IMR-90 (cell line): ENCODE measurements at regions not wholly inside any gene's neighbourhood (a gene's known extent, or its start where the extent isn't known, plus 50 kb on each side); places are given as distances from the start of the nearest gene placed in this dataset.

Source experiments
- ATAC-seq: fragments of 200-7000 bp; cut with Tn5 transposase; 2 replicates; pipeline ENCODE4 v1.9.1; 2020; ENCODE audit warnings: low read depth, mild to moderate bottlenecking, moderate library complexity
- BruUV-seq: library from RNA; stranded (reverse); fragments of 400-500 nt; replicated peaks from 2 replicates; lab custom pipeline; 2021; lab: Mats Ljungman, UMichigan
- CTCF ChIA-PET: fragments of 300-600 bp; formaldehyde crosslinking; extraction: SDS; loops from one replicate; lab custom pipeline; 2021; ENCODE audit warnings: antibody characterized with exemption; lab: Yijun Ruan, JAX
- POLR2A ChIA-PET: fragments of 300-600 bp; sonication (Branson Sonifier 250); formaldehyde crosslinking; loops from one replicate; lab custom pipeline; 2022; ENCODE audit warnings: antibody characterized with exemption; ENCODE audit not compliant: unreplicated experiment; lab: Charles Lee
- DNase-seq: peaks from one replicate; pipeline ENCODE4 v3.0.0; 2013
- H2AFZ ChIP-seq: replicated peaks from 2 replicates; pipeline ENCODE3; 2013; ENCODE audit warnings: low read length, mild to moderate bottlenecking; ENCODE audit not compliant: poor library complexity
- H2AK5ac ChIP-seq: 2 replicates; pipeline ENCODE4 v1.6.1; 2013; ENCODE audit warnings: low read depth, low read length, inconsistent platforms
- H2AK9ac ChIP-seq: replicated peaks from 2 replicates; pipeline ENCODE3; 2013; ENCODE audit warnings: mild to moderate bottlenecking, low read depth, low read length, moderate library complexity; ENCODE audit not compliant: poor library complexity
- H2BK120ac ChIP-seq: 2 replicates; pipeline ENCODE4 v1.6.1; 2013; ENCODE audit warnings: low read depth, low read length, inconsistent platforms
- H2BK15ac ChIP-seq: 3 replicates; pipeline ENCODE4 v1.6.1; 2013; ENCODE audit warnings: low read depth, low read length, inconsistent platforms
- H2BK20ac ChIP-seq: 2 replicates; pipeline ENCODE4 v1.6.1; 2013; ENCODE audit warnings: low read depth, mild to moderate bottlenecking, inconsistent platforms, low read length, moderate library complexity
- H2BK5ac ChIP-seq: 2 replicates; pipeline ENCODE4 v1.6.1; 2013; ENCODE audit warnings: mild to moderate bottlenecking, low read depth, low read length, inconsistent platforms; ENCODE audit not compliant: poor library complexity, severe bottlenecking
- H3K14ac ChIP-seq: replicated peaks from 2 replicates; pipeline ENCODE4 v1.6.1; 2013; ENCODE audit warnings: low read depth, low read length, inconsistent platforms
- H3K18ac ChIP-seq: 2 replicates; pipeline ENCODE4 v1.6.1; 2013; ENCODE audit warnings: low read depth, low read length, control low read depth
- H3K23ac ChIP-seq: 2 replicates; pipeline ENCODE4 v1.6.1; 2013; ENCODE audit warnings: low read depth, low read length, inconsistent platforms
- H3K27ac ChIP-seq: 2 replicates; pipeline ENCODE4 v1.5.1; 2013; ENCODE audit warnings: mild to moderate bottlenecking, control low read depth, low read length; ENCODE audit not compliant: insufficient read depth
- H3K27me3 ChIP-seq: 2 replicates; pipeline ENCODE4 v1.6.1; 2013; ENCODE audit warnings: low read length; ENCODE audit not compliant: control insufficient read depth, insufficient read depth
- H3K36me3 ChIP-seq: 2 replicates; pipeline ENCODE4 v1.6.1; 2013; ENCODE audit warnings: low read length, mixed read lengths; ENCODE audit not compliant: control insufficient read depth, insufficient read depth
- H3K4ac ChIP-seq: 2 replicates; pipeline ENCODE4 v1.6.1; 2013; ENCODE audit warnings: low read depth, low read length, inconsistent platforms
- H3K4me1 ChIP-seq: 2 replicates; pipeline ENCODE4 v1.6.1; 2013; ENCODE audit warnings: low read length, mixed read lengths; ENCODE audit not compliant: control insufficient read depth, insufficient read depth
- H3K4me2 ChIP-seq: 2 replicates; pipeline ENCODE4 v1.6.1; 2013; ENCODE audit warnings: low read depth, mild to moderate bottlenecking, control low read depth, low read length, moderate library complexity
- H3K4me3 ChIP-seq: 2 replicates; pipeline ENCODE4 v1.5.1; 2013; ENCODE audit warnings: low read depth, mild to moderate bottlenecking, control low read depth, low read length, moderate library complexity; ENCODE audit not compliant: insufficient read depth
- H3K56ac ChIP-seq: 2 replicates; pipeline ENCODE4 v1.6.1; 2013; ENCODE audit warnings: low read length, inconsistent platforms; ENCODE audit not compliant: insufficient read depth; ENCODE audit errors: extremely low read depth
- H3K79me1 ChIP-seq, 2 experiments: 2 replicates each; pipeline ENCODE4 v1.6.1; 2013; ENCODE audit warnings: low read length in 2 of 2, inconsistent platforms in 1 of 2, low read depth in 1 of 2
- H3K9ac ChIP-seq: 2 replicates; pipeline ENCODE4 v1.6.1; 2013; ENCODE audit warnings: low read depth, low read length, control low read depth
- H3K9me1 ChIP-seq: 2 replicates; pipeline ENCODE4 v1.6.1; 2013; ENCODE audit warnings: low read length, inconsistent platforms; ENCODE audit not compliant: insufficient read depth
- H3K9me3 ChIP-seq: 2 replicates; pipeline ENCODE4 v1.6.1; 2013; ENCODE audit warnings: low read length; ENCODE audit not compliant: control insufficient read depth, insufficient read depth
- H4K20me1 ChIP-seq: 2 replicates; pipeline ENCODE4 v1.6.1; 2013; ENCODE audit warnings: low read length, inconsistent platforms; ENCODE audit not compliant: insufficient read depth
- H4K5ac ChIP-seq: 2 replicates; pipeline ENCODE4 v1.6.1; 2013; ENCODE audit warnings: mild to moderate bottlenecking, low read depth, low read length, control low read depth
- H4K8ac ChIP-seq, 2 experiments: 2 replicates each; pipeline ENCODE4 v1.6.1; 2013; ENCODE audit warnings: low read depth in 2 of 2, low read length in 2 of 2, control low read depth in 1 of 2, inconsistent platforms in 1 of 2
- H4K91ac ChIP-seq: 2 replicates; pipeline ENCODE4 v1.6.1; 2013; ENCODE audit warnings: low read depth, low read length, inconsistent platforms; ENCODE audit not compliant: insufficient read depth
- BHLHE40 ChIP-seq: fragments of 150-350 bp; IDR thresholded peaks from 2 replicates; pipeline ENCODE4 v1.6.1; 2016; ENCODE audit warnings: mild to moderate bottlenecking, low read depth, low read length
- CEBPB ChIP-seq: IDR thresholded peaks from 2 replicates; pipeline ENCODE4 v1.6.1; 2012; ENCODE audit warnings: low read depth, low read length, improper control_type of control experiment
- CHD1 ChIP-seq: IDR thresholded peaks from 2 replicates; pipeline ENCODE4 v1.6.1; 2012; ENCODE audit warnings: low read depth, low read length, improper control_type of control experiment
- ELK1 ChIP-seq: fragments of 150-350 bp; IDR thresholded peaks from 2 replicates; pipeline ENCODE4 v1.6.1; 2016; ENCODE audit warnings: low read depth, mild to moderate bottlenecking, low read length, moderate library complexity, borderline replicate concordance
- MAFK ChIP-seq: IDR thresholded peaks from 2 replicates; pipeline ENCODE4 v1.6.1; 2012; ENCODE audit warnings: low read depth, low read length, improper control_type of control experiment
- MAZ ChIP-seq: IDR thresholded peaks from 2 replicates; pipeline ENCODE4 v1.6.1; 2012; ENCODE audit warnings: low read depth, mild to moderate bottlenecking, low read length, improper control_type of control experiment, moderate library complexity, borderline replicate concordance
- MXI1 ChIP-seq: IDR thresholded peaks from 2 replicates; pipeline ENCODE4 v1.6.1; 2012; ENCODE audit warnings: low read depth, mild to moderate bottlenecking, low read length, moderate library complexity, borderline replicate concordance
- RCOR1 ChIP-seq: IDR thresholded peaks from 2 replicates; pipeline ENCODE4 v1.6.1; 2012; ENCODE audit warnings: mild to moderate bottlenecking, low read length, improper control_type of control experiment; ENCODE audit not compliant: insufficient replicate concordance
- SMC3 ChIP-seq: fragments of 150-350 bp; IDR thresholded peaks from 2 replicates; pipeline ENCODE4 v1.6.1; 2016; ENCODE audit warnings: low read depth, mild to moderate bottlenecking, antibody characterized with exemption, low read length, moderate library complexity
- WGBS, 2 experiments: methylation state at CpG; one replicate each; pipeline versions ENCODE4 v1.1.5 to v1.1.7; 2013; ENCODE audit warnings: missing lambda C conversion rate in 2 of 2; ENCODE audit not compliant: insufficient read length in 1 of 2; ENCODE audit errors: extremely low coverage in 2 of 2; 5-methylcytosine and 5-hydroxymethylcytosine counted together
- dilution Hi-C: fragments of 300-500 bp; cut with HindIII; formaldehyde crosslinking; loops from one replicate; pipeline ENCODE4 v1.14.3; 2018; ENCODE audit warnings: low sequenced_read_pairs; ENCODE audit not compliant: unreplicated experiment
- in situ Hi-C: fragments of 300-500 bp; cut with MboI; formaldehyde crosslinking; loops from 3 replicates; pipeline ENCODE4 v1.14.3; 2019; ENCODE audit warnings: low sequenced_read_pairs, inconsistent platforms, mixed read lengths
- intact Hi-C: fragments of 100-400 bp; cut with micrococcal nuclease; formaldehyde crosslinking; loops from 2 replicates; pipeline ENCODE4 v1.10.0; 2022
- TF ChIP-seq, protein P1 (sequence below): fragments of 150-350 bp; IDR thresholded peaks from 2 replicates; pipeline ENCODE4 v1.6.1; 2017; ENCODE audit warnings: mild to moderate bottlenecking, antibody characterized with exemption, low read length, low read depth

DNA sequence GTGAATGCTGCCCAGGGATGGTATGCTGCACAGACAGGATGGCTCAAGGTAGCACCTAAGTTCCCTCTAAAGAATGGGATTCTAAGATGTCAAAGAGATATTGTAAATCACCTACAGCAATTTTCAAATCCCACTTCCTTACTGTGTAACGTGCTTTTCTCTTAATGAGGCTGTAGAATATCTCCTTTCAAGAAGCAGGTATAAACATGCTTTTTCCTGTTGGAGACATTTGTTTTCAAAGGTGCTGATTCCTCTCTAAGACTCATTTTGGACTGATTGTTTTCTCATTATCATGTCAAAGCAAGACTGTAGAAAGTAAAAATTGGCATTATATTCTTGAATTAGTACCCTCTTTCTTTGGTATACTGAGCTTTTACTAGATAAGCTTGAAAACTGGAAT, 412.6 kb upstream of the PAPPA start:
- no peak overlapping the region for H3K9ac ChIP-seq
- no peak overlapping the region for H3K4me3 ChIP-seq
- H3K79me1 ChIP-seq, result no peaks in the 10 kb centered on the region
- TF ChIP-seq MAZ (no peak), CEBPB (no peak), BHLHE40 (no peak), CHD1 (no peak), RCOR1 (no peak), MXI1 (no peak), MAFK (no peak), SMC3 (no peak), ELK1 (no peak)
- TF ChIP-seq, protein P1, sequence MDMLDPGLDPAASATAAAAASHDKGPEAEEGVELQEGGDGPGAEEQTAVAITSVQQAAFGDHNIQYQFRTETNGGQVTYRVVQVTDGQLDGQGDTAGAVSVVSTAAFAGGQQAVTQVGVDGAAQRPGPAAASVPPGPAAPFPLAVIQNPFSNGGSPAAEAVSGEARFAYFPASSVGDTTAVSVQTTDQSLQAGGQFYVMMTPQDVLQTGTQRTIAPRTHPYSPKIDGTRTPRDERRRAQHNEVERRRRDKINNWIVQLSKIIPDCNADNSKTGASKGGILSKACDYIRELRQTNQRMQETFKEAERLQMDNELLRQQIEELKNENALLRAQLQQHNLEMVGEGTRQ, result no peak
- POLR2A ChIA-PET, result no interaction called here
- no peak overlapping the region for H2BK15ac ChIP-seq
- no peak for ATAC-seq
- H3K36me3 ChIP-seq, result no peaks in the 10 kb centered on the region
- no peak overlapping the region for H3K27ac ChIP-seq
- H3K23ac ChIP-seq, result no peak overlapping the region
- no peak overlapping the region for H3K4me2 ChIP-seq
- CTCF ChIA-PET, result no interaction called here
- no peaks in the 10 kb centered on the region for H3K9me1 ChIP-seq
- H2AFZ ChIP-seq, result no peak overlapping the region
- H2BK120ac ChIP-seq, result no peak overlapping the region
- dilution Hi-C loops (no loop called here), intact Hi-C loops (no loop called here), in situ Hi-C loops (no loop called here)
- H3K14ac ChIP-seq, result no peak overlapping the region
- no peak overlapping the region for H2BK5ac ChIP-seq
- no peak overlapping the region for H3K18ac ChIP-seq
- BruUV-seq, result no TSS peak
- H2AK5ac ChIP-seq, result no peak overlapping the region
- no peak overlapping the region for H4K8ac ChIP-seq
- H3K56ac ChIP-seq, result no peak overlapping the region
- no peak overlapping the region for H3K4ac ChIP-seq
- no peaks in the 10 kb centered on the region for H4K20me1 ChIP-seq
- H3K4me1 ChIP-seq, result peaks cover 3% of the 10 kb centered on the region; the same call in 1 of the 2 replicates
- H3K9me3 ChIP-seq, result no peaks in the 10 kb centered on the region
- no peak overlapping the region for H2BK20ac ChIP-seq
- H2AK9ac ChIP-seq, result no peak overlapping the region
- H4K5ac ChIP-seq, result no peak overlapping the region
- H3K27me3 ChIP-seq, result no peaks in the 10 kb centered on the region; the same call in 1 of the 2 replicates
- no peak for DNase-seq
- no peak overlapping the region for H4K91ac ChIP-seq
- WGBS, 2 experiments, result no CpG with 5 or more reads among the region's 1 CpG
